ENCODE measurements at regions not wholly inside any gene's neighbourhood (a gene's known extent, or its start where the extent isn't known, plus 50 kb on each side); places are given as distances from the start of the nearest gene placed in this dataset.
A peak's percentile ranks its signal among the peaks of the same experiment; 100 is the strongest.

GRCh38 chr20:20860078-20860806 lies 147.8 kb upstream of the RALGAPA2 start:
- H3K9me3 ChIP-seq (ENCODE audit: severe bottlenecking): no peaks in the 10 kb centered on the region
- no peak overlapping the region for H3K27ac ChIP-seq (ENCODE audit: poor library complexity, severe bottlenecking)
- H3K4me1 ChIP-seq (ENCODE audit: insufficient read depth, poor library complexity, severe bottlenecking): no peaks in the 10 kb centered on the region
- H3K36me3 ChIP-seq (ENCODE audit: low read depth): no peaks in the 10 kb centered on the region
- ATAC-seq (ENCODE audit: low read depth) (peak; percentile 81), DNase-seq (ENCODE audit: low spot score) (peak; percentile 81)
- H3K27me3 ChIP-seq (ENCODE audit: insufficient read depth, poor library complexity, severe bottlenecking): no peaks in the 10 kb centered on the region
- no peak overlapping the region for H3K4me3 ChIP-seq (ENCODE audit: severe bottlenecking)
- TF ChIP-seq CTCF (IDR thresholded peaks at IDR 0.05; ENCODE audit: poor library complexity, severe bottlenecking): peak; percentile 96

GRCh38 chr20:20859510-20859909 lies 147.1 kb upstream of the RALGAPA2 start:
- H3K36me3 ChIP-seq (ENCODE audit: low read depth): no peaks in the 10 kb centered on the region
- no peaks in the 10 kb centered on the region for H3K27me3 ChIP-seq (ENCODE audit: insufficient read depth, poor library complexity, severe bottlenecking)
- ATAC-seq (ENCODE audit: low read depth) (no peak), DNase-seq (ENCODE audit: low spot score) (no peak)
- H3K27ac ChIP-seq (ENCODE audit: poor library complexity, severe bottlenecking): no peak overlapping the region
- no peaks in the 10 kb centered on the region for H3K4me1 ChIP-seq (ENCODE audit: insufficient read depth, poor library complexity, severe bottlenecking)
- TF ChIP-seq CTCF (IDR thresholded peaks at IDR 0.05; ENCODE audit: poor library complexity, severe bottlenecking): no peak
- no peak overlapping the region for H3K4me3 ChIP-seq (ENCODE audit: severe bottlenecking)
- no peaks in the 10 kb centered on the region for H3K9me3 ChIP-seq (ENCODE audit: severe bottlenecking)

GRCh38 chr20:20856956-20857355 lies 144.5 kb upstream of the RALGAPA2 start:
- no peaks in the 10 kb centered on the region for H3K27me3 ChIP-seq (ENCODE audit: insufficient read depth, poor library complexity, severe bottlenecking)
- no peak overlapping the region for H3K27ac ChIP-seq (ENCODE audit: poor library complexity, severe bottlenecking)
- H3K4me3 ChIP-seq (ENCODE audit: severe bottlenecking): no peak overlapping the region
- no peak for TF ChIP-seq CTCF (IDR thresholded peaks at IDR 0.05; ENCODE audit: poor library complexity, severe bottlenecking)
- H3K9me3 ChIP-seq (ENCODE audit: severe bottlenecking): no peaks in the 10 kb centered on the region
- no peaks in the 10 kb centered on the region for H3K36me3 ChIP-seq (ENCODE audit: low read depth)
- H3K4me1 ChIP-seq (ENCODE audit: insufficient read depth, poor library complexity, severe bottlenecking): no peaks in the 10 kb centered on the region
- ATAC-seq (ENCODE audit: low read depth) (no peak), DNase-seq (ENCODE audit: low spot score) (no peak)

GRCh38 chr20:20856306-20856705 lies 143.9 kb upstream of the RALGAPA2 start:
- ATAC-seq (ENCODE audit: low read depth) (no peak), DNase-seq (ENCODE audit: low spot score) (no peak)
- no peaks in the 10 kb centered on the region for H3K4me1 ChIP-seq (ENCODE audit: insufficient read depth, poor library complexity, severe bottlenecking)
- H3K9me3 ChIP-seq (ENCODE audit: severe bottlenecking): no peaks in the 10 kb centered on the region
- no peak overlapping the region for H3K4me3 ChIP-seq (ENCODE audit: severe bottlenecking)
- H3K27me3 ChIP-seq (ENCODE audit: insufficient read depth, poor library complexity, severe bottlenecking): no peaks in the 10 kb centered on the region
- no peak overlapping the region for H3K27ac ChIP-seq (ENCODE audit: poor library complexity, severe bottlenecking)
- TF ChIP-seq CTCF (IDR thresholded peaks at IDR 0.05; ENCODE audit: poor library complexity, severe bottlenecking): no peak
- H3K36me3 ChIP-seq (ENCODE audit: low read depth): no peaks in the 10 kb centered on the region

- Histone ChIP-seq H3K4me1 (ENCODE audit: insufficient read depth, poor library complexity, severe bottlenecking) (no peaks in the 10 kb centered on the region), H3K27me3 (ENCODE audit: insufficient read depth, poor library complexity, severe bottlenecking) (no peaks in the 10 kb centered on the region)
Observed at GRCh38 chr20:20851385-20851784, 138.9 kb upstream of the RALGAPA2 start.

More at GRCh38 chr20:20851385-20851784, 138.9 kb upstream of the RALGAPA2 start:
- no peak for TF ChIP-seq CTCF (IDR thresholded peaks at IDR 0.05; ENCODE audit: poor library complexity, severe bottlenecking)
- DNase-seq (ENCODE audit: low spot score): no peak
- Histone ChIP-seq H3K27ac (ENCODE audit: poor library complexity, severe bottlenecking) (no peak overlapping the region), H3K9me3 (ENCODE audit: severe bottlenecking) (no peaks in the 10 kb centered on the region), H3K4me3 (ENCODE audit: severe bottlenecking) (no peak overlapping the region), H3K36me3 (ENCODE audit: low read depth) (no peaks in the 10 kb centered on the region)
- no peak for ATAC-seq (ENCODE audit: low read depth)
